NCI-H345 (cell line): ENCODE measurements at regions not wholly inside any gene's neighbourhood (a gene's known extent, or its start where the extent isn't known, plus 50 kb on each side); places are given as distances from the start of the nearest gene placed in this dataset.

ENCODE experiments used
- DNase-seq: peaks from one replicate; lab custom pipeline; 2025; lab: John Stamatoyannopoulos, UW

- no peak for DNase-seq
These were observed 645.3 kb downstream of the NR4A2 start for GRCh38 chr2:155687181-155687580.

DNA sequence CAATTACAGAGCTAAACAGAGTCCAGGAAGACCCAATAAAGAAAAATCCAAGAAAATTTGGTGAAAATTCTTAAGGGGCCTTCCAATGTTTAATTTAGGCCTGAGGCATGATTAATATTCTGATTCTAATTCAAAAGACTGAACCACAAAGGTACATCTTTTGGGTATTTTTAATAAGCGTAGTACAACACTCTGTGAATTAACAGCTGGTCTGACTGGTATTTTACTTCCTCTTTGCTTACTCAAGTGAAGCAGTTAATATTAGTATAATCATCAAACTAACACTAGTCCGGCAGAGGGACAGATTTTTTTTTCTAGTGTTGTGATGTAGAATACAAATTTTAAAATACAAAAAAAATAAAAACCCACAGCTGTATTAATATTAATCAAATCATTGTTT is 652.9 kb downstream of the NR4A2 start:
- DNase-seq: no peak

DNA sequence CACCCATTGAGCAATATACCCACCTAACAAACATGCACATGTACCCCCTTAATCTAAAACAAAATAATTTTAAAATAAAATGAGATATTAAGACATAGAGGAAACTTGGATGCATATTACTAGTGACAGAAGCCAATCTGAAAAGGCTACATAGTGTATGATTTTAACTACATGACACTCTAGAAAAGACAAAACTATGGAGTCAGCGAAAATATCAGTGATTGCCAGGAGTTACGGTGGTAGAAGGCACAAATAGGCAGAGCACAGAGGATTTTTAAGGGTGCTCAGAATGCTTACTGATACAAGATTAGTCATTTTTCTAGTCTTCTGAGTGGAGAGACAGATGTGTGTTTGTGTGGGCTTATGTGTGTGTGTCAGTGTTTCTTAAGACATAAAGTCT is 656.6 kb downstream of the NR4A2 start:
- no peak for DNase-seq

GRCh38 chr2:155665704-155666103 is 666.8 kb downstream of the NR4A2 start:
- DNase-seq: no peak

GRCh38 chr2:155663265-155663664 is 669.3 kb downstream of the NR4A2 start:
- DNase-seq: no peak

DNA sequence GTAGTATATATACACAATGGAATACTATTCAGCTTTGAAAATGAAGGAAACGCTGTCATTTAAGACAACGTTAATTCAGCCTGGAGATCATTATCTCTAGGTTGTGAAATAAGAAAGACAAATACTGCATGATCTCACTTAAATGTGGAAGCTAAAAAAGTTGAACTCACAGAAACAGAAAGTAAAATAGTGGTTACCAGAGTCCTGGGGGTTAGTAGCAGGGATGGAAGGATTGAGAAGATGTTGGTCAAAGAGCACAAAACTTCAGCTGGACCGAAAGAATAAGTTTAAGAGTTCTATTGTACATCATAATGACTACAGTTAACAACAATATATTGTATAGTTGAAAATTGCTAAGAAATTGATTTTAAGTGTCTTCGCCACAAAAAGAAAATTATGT is 670.3 kb downstream of the NR4A2 start:
- DNase-seq: no peak

DNA sequence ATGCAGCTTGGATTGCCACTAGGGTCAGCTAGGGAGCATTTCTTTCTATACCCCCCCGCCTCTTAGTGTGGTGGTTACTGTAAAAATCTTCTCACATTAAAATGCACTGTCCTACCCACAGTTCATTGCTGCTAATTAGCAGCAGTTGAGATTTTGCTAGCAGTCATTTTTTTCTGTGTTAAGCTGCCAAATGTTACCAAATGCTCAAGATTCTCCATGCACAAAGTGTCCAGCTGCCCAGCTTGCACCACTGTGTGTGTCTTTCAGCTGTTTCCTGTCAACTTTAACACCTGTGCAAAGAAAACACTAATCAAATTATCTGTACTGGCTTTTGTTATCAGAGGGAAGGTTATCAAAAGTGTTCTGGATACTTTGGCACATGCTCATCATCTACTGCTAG is 679.3 kb downstream of the NR4A2 start:
- peak; percentile 3 for DNase-seq

DNA sequence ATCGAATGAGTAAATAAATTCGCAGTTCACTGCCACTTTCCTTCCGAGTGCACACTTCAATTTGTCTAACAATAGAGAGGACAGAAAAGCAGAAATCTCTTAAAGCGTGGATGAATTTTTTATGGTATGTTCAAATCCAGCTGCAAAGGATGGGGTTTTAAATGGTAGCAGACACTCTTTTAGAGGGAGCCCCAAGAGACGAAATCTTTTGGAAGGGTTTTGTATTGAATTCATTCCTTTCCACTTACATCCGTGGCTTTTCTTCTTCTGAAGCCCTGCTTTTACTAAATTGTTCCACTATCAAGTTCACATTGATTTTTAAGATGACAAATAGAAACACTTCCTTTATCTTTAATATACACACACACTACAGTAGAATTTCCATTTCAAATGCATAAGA is 680.7 kb downstream of the NR4A2 start:
- no peak for DNase-seq

DNA sequence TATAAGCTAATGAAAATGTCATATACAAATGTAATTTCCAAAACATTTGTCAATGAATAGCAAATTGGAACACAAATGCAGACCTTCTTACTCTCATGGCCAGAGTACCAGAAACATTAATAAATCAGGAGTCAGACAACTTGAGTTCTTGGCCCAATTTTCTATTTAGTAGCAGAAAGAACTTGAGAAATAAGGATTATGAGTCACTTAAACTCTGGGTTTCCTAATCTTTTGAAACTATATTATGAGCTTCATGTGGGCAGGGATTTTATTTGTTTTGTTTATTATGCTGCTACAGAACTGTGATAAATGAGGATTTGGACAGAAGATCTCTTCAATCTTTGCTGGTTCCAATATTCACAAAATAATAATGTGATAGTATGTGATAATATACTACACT is 686.7 kb downstream of the NR4A2 start:
- DNase-seq: no peak

DNA sequence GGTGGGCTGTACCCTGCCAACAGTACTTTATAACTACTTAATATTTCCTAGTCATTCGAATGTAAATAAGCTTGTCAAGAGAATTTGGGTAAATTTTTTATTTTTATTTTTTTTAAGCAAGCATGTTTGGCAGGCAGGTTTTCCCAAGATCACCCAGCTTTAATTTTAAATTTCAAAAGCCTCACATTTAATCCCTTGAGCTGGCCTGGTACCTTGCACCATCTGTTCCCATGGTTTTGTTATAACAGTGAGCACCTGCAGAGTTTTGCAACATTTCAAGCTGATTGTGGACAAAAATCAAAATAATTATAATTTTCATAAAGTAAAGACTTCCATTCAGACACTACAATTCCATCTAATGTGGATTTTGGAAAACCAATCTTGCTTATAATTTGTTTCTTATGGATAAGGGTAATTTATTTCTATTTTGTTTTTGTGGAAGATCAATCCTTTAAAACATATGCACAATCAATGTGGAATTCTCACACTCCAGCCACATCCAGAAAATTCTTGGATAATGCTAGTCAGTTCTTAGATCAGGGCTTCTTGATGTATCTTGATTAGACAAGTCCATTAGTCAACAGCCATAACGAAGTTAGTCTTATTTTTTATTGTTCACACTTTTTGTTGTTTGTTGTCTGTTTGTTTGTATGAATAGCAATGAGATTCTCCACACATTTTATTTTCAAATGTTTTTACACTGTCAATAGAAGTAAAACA is 689.3 kb downstream of the NR4A2 start:
- no peak for DNase-seq

DNA sequence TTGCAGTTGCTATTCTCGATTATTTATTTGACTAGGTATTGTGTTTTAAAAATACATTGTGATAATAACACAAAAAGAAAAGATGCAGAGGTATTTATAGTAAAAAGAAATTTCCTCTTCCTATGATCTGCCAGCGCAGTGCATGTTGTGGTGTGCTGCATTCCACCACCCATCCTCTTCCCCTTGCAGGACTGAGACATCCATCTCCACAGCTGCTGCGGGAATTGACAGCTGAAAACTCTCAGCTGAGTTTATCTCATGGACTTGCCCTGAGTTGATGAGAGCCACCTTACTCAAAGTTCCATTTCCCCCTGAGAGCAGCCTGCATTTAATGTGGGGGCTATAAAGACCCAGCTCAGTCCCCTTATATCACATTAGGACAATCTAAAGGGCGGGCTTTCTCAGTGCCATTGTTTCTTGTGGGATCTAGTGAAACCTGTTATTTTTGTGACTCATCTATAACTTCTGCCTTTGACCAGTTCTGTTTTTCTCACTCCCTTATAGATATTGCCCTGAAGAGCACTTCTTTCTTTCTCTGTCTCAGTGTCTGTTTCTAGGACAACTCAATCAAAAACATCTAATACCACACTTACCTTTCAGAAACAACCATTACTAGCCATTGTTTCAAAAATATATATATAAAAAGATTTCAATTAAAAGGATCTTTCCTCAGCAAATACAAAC is 698.5 kb downstream of the NR4A2 start:
- DNase-seq: no peak

GRCh38 chr2:155633060-155633839 is 699.3 kb downstream of the NR4A2 start:
- no peak for DNase-seq

DNA sequence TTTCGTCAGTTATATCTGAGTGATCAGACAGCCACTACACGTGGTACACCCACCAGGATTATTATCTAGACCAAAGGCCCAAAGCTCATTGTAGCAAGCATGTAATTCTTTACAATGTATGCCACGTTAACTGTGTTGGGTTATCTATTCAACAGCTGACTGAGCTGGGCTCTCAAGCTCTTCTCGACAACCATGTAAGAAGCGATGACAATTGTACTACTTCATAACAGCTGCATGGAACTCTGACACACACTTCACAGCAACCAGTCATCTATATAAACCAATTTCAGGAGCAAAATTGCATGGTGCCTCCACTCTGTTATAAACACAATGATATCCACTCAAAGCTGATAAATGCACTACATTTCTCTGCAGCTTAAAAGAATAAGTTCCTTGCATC is 701.8 kb downstream of the NR4A2 start:
- DNase-seq: peak; percentile 33

GRCh38 chr2:155622443-155622842 is 710.1 kb downstream of the NR4A2 start:
- DNase-seq: no peak

- DNase-seq: no peak
These were observed 731.4 kb downstream of the NR4A2 start for GRCh38 chr2:155600914-155601760.

DNA sequence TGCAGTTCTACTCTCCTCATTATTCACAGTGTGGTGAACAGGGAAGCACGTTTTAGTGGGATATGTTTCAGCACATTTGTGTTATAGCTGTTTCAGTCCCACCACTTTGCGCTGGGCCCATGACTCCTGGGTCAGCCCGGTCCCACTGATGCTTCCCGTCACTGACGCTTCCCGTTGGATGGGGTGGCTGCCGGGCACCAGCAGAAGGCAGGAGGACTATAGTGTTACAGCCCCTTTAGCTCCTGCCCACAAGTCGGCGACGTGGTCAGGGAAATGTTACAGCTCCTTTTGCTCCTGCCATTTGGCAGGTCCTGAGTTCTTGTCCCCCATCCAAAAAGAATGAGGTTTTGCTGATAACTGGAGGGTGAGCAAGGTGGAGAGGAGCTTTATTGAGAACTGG is 732.2 kb downstream of the NR4A2 start:
- DNase-seq: no peak

- DNase-seq: no peak
These were observed 732.7 kb downstream of the NR4A2 start for GRCh38 chr2:155599834-155600233.

DNA sequence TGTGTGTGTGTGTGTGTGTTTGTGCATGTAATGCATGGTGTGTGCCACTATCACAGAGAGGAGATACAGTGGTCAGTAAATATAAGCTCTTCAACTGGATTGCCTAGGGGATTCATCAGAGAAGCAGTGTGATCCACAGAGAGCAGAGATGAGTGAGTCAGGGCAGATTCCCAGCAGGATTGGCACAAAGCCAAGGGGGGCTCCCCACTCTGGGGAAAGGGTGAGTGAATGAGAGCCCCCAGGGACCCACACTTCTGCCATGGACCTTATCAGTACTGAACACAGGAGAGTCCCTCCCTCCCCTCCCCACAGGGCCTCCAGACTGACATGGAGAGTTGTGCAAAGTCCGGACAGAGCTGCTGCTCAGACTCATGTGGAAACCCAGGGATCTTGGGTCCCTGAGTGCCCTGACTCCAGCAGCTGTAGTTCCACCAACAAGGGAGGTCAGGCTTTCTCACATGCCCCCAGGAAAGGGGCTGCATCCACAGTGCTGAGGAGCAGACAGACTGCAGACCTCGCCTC is 748.8 kb downstream of the NR4A2 start:
- DNase-seq: no peak

DNA sequence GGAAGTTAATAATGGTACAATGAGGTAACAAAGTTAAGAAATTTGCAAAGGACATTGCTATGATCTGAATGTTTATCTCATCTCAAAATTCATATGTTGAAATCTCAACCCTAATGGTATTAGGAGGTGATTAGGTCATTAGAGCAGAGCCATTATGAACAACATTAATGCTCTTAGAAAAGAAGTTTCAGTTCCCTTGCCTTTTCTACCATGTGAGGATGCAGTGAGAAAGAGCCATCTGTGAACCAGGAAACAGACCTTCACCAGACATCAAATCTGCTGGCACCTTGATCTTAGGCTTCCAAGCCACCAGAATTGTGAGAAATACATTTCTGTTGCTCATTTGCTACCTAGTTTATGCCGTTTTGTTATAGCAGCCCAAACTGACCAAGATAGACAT is 757.6 kb downstream of the NR4A2 start:
- DNase-seq: no peak

- no peak for DNase-seq
These were observed 785.0 kb downstream of the NR4A2 start for GRCh38 chr2:155547571-155547970.

GRCh38 chr2:155546721-155547555 is 785.6 kb downstream of the NR4A2 start:
- DNase-seq: no peak
